Muscle of arm (tissue), 1 donor: ENCODE measurements at regions not wholly inside any gene's neighbourhood (a gene's known extent, or its start where the extent isn't known, plus 50 kb on each side); places are given as distances from the start of the nearest gene placed in this dataset.
"Not testable (repeated sequence)": the region's sequence is repeated elsewhere in the genome, so short reads cannot be mapped to it uniquely, and the experiment has no call there.

ENCODE experiments used
- DNase-seq: peaks from one replicate; pipeline ENCODE4 v3.0.0-alpha.2; 2013

- no peak for DNase-seq
Observed at GRCh38 chr9:90741036-90741435, 60.6 kb upstream of the SYK start.

- no peak for DNase-seq
Observed at GRCh38 chr9:90737742-90738141, 63.9 kb upstream of the SYK start.

GRCh38 chr9:90735952-90736351, 65.7 kb upstream of the SYK start:
- peak; percentile 7 for DNase-seq

- no peak for DNase-seq
Observed at GRCh38 chr9:90734631-90735030, 67.0 kb upstream of the SYK start.

GRCh38 chr9:90729351-90729750, 72.3 kb upstream of the SYK start:
- DNase-seq, result no peak

- no peak for DNase-seq
Observed at GRCh38 chr9:90727488-90727887, 74.1 kb upstream of the SYK start.

GRCh38 chr9:90726215-90726614, 75.4 kb upstream of the SYK start:
- no peak for DNase-seq

GRCh38 chr9:90724880-90725279, 76.7 kb upstream of the SYK start:
- no peak for DNase-seq

- DNase-seq, result no peak
Observed at GRCh38 chr9:90724112-90724511, 77.5 kb upstream of the SYK start.

- DNase-seq, result peak; percentile 1
Observed at GRCh38 chr9:90722071-90722470, 79.4 kb upstream of the DIRAS2 start.

- DNase-seq, result no peak
Observed at GRCh38 chr9:90720621-90721265, 78.1 kb upstream of the DIRAS2 start.

- no peak for DNase-seq
Observed at GRCh38 chr9:90706230-90706629, 63.6 kb upstream of the DIRAS2 start.

- DNase-seq, result no peak
Observed at GRCh38 chr9:90702441-90702955, 59.9 kb upstream of the DIRAS2 start.

- DNase-seq, result no peak
Observed at GRCh38 chr9:90698871-90699440, 56.3 kb upstream of the DIRAS2 start.

- DNase-seq, result no peak
Observed at GRCh38 chr9:90697808-90698207, 55.2 kb upstream of the DIRAS2 start.

- not testable (repeated sequence) for DNase-seq
Observed at GRCh38 chr9:90694187-90694586, 51.6 kb upstream of the DIRAS2 start.
